Transverse colon (tissue), 4 donors: ENCODE measurements at regions not wholly inside any gene's neighbourhood (a gene's known extent, or its start where the extent isn't known, plus 50 kb on each side); places are given as distances from the start of the nearest gene placed in this dataset.

ENCODE experiments used
- POLR2AphosphoS5 ChIP-seq, 3 donors: sonication (generic); formaldehyde crosslinking; IDR thresholded peaks; one replicate each; pipeline ENCODE4 v1.6.1; 2016; ENCODE audit warnings: antibody characterized with exemption in 3 of 3
- TF ChIP-seq, protein P1 (sequence below), 5 experiments: fragments of 200-600 bp in 3 of 5; fragments of 450-650 bp in 2 of 5; sonication (generic) in 3 of 5; IDR thresholded peaks; 1 replicate in 2 of 5; 2 replicates in 3 of 5; pipeline ENCODE4 v1.5.1; 2016 to 2017; ENCODE audit warnings: antibody characterized with exemption in 5 of 5, inconsistent platforms in 3 of 5, mild to moderate bottlenecking in 2 of 5, moderate library complexity in 1 of 5

DNA sequence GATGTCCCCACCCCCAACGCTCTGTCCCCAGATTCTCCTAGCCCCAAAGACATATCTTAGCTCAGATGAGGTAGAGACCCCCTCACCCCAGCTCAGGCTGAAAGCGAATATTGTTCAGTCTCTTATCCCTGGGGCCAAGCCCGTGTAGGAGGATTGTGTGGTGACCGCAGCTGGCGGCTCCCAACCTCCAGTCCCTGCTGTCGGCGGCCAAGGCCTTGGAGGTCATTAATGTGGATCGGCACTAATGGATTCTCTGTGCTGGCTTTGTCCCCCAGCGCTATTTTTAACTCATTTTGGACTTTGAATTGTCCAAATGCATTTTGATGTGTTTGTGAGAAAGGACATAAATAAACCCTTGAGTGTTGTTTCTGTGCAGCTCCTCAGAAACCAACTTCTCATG lies 124.2 kb downstream of the UQCRFS1 start:
- no peak for TF ChIP-seq POLR2AphosphoS5 (IDR thresholded peaks at IDR 0.05)
- TF ChIP-seq, protein P1, sequence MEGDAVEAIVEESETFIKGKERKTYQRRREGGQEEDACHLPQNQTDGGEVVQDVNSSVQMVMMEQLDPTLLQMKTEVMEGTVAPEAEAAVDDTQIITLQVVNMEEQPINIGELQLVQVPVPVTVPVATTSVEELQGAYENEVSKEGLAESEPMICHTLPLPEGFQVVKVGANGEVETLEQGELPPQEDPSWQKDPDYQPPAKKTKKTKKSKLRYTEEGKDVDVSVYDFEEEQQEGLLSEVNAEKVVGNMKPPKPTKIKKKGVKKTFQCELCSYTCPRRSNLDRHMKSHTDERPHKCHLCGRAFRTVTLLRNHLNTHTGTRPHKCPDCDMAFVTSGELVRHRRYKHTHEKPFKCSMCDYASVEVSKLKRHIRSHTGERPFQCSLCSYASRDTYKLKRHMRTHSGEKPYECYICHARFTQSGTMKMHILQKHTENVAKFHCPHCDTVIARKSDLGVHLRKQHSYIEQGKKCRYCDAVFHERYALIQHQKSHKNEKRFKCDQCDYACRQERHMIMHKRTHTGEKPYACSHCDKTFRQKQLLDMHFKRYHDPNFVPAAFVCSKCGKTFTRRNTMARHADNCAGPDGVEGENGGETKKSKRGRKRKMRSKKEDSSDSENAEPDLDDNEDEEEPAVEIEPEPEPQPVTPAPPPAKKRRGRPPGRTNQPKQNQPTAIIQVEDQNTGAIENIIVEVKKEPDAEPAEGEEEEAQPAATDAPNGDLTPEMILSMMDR (IDR thresholded peaks at IDR 0.05): no peak
